C1 segment of cervical spinal cord (tissue), 14 donors: ENCODE measurements at regions not wholly inside any gene's neighbourhood (a gene's known extent, or its start where the extent isn't known, plus 50 kb on each side); places are given as distances from the start of the nearest gene placed in this dataset.

Experiments used
- DNase-seq, 14 donors: peaks; one replicate each; lab custom pipeline; 2025; lab: John Stamatoyannopoulos, UW

DNA sequence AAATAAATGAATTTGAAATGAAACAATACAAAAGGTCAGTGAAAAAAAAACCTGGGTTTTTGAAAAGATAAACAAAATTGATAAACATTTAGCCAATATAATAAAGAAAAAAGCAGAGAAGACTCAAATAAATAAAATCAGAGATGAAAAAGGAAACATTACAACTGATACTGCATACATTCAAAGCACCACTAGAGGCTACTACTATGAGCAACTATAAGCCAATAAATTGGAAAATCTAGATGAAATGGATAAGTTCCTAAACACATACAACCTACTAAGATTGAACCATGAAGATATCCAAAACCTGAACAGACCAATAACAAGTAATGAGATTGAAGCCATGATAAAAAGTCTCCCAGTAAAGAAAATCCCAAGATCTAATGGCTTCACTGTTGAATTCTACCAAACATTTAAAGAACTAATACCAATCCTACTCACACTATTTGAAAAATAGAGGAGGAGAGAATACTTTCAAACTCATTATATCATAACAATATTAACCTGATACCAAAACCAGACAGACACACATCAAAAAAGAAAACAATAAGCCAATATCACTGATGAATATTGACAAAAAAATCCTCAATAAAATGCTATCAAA lies 80.8 kb upstream of the CERS6 start:
- DNase-seq, result no peak

DNA sequence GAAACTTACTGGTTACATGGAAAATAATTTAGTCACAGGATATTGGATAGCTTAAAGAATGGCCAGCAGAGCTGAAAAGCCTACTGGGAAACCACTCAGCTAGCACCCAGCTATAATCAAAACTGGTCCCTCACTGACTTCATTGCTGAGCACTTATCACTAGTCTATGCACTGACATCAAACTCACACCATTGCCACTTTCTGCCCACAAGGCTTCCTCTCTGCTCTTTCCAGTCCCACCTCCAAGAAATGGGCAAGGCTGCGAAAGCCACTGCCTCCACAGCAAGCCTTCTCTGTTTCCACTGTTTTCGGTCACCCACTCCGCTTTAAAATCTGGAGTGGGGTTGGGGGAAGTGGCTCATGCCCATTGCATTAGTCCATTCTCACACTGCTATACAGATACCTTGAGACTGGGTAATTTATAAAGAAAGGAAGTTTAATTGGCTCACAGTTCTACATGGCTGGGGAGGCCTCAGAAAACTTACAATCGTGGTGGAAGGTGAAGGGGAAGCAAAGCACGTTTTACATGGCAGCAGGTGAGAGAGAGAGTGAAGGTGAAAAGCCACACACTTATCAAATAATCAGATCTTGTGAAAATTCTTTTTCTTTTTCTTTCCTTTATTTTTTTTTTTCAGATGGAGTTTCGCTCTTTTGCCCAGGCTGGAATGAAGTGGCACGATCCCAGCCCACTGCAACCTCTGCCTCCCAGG lies 77.0 kb upstream of the CERS6 start:
- no peak for DNase-seq

DNA sequence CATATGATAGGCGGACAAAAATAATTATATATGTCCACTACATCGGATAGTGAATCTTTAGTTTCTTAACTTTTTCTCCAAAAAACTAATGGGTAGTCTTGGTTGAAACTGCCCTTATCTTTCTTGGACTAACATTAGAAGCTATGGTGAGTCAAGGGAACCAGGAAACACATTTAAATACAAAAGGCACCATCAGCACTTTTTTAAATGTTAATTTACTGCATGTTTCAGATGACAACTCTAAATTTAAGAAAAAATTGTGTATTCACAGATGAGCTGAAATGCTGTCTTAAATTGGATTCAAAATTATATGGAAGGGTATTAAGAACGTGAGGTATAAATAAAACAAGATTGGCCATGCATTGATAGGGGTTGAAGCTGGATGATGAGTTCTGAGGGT lies 75.6 kb upstream of the CERS6 start:
- DNase-seq, result no peak

DNA sequence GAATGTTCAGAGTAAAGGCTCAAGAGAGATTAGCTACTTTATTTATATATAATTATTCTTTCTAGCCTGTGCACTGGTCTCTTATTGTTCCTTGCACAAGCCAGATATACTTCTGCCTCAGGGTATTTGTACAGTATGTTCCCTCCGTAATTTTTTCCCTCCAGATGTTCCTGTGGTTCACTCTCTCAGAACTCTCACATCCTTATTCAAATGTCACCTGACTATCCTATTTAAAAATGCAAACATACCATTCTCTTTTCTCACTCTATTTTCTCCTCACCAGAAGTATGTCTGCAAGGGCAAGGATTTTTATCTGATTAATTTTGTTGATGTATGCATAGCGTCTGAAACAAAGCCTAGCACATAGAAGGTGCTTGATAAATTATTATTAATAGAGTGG lies 64.0 kb upstream of the CERS6 start:
- DNase-seq, result no peak

DNA sequence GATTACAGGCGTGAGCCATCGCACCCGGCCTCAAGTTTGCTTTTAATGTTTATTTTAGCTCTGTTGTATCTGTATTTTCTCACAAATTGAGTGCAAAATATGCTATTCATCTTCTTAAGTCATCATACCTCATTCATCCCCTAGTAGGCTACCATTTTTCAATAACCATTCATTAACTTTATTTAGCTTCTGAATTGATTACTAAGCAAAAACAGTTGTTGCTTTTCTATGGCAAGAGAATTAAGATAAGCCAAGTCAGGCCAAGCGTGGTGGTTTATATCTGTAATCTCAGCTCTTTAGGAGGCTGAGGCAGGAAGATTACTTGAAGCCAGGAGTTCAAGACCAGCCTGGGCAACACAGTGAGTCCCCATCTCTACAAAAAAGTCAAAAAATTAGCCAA lies 63.3 kb upstream of the CERS6 start:
- no peak for DNase-seq

DNA sequence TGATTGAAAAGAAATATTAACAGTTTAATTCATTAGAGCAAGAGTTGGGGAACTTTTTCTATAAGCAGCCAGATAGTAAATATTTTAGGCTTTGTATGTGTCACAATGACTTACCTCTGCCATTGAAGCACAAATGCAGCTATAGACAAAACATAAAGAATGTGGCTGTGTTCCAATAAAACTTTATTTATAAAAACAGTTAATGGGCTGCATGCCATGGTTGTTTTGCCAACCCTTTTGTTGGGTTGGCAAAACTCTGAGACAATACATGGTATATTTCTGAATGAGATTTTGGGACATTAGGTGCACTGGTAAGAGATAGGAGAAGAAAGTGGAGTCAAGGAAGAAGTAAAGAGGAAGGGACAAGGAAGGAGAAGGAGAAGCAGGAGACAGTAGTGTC lies 61.8 kb upstream of the CERS6 start:
- no peak for DNase-seq

DNA sequence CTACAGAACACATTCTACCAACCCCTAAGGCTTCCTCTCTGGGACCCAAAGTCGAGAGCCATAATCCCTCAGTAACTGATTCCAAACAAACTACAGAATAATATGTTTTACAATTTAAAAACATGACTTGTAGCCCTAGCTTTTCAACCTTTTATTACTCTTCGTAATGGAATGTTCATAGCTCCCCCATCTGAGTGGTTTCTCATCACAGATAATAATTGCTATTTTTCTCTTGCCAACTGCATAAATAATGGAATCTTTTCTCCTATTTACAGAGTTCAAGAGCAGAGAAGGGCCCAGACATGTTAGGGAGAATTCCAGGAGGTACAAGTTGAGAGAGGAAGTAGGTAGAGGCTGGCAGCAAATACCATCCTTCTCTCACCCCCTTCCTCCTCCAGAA lies 59.9 kb upstream of the CERS6 start:
- no peak for DNase-seq

DNA sequence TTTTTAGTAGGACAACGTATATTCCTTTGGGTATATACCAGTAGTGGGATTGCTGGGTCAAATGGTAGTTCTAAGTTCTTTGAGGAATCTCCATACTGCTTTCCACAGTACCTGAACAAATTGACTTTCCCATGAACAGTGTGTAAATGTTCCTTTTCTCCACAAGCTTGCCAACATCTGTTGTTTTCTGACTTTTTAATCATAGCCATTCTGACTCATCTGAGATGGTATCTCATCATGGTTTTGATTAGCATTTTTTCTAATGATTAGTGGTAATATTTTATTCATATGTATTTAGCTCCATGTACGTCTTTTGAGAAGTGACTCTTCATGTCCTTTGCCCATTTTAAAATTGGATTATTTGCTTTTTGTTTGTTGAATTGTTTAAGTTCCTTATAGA lies 58.4 kb upstream of the CERS6 start:
- DNase-seq, result no peak

DNA sequence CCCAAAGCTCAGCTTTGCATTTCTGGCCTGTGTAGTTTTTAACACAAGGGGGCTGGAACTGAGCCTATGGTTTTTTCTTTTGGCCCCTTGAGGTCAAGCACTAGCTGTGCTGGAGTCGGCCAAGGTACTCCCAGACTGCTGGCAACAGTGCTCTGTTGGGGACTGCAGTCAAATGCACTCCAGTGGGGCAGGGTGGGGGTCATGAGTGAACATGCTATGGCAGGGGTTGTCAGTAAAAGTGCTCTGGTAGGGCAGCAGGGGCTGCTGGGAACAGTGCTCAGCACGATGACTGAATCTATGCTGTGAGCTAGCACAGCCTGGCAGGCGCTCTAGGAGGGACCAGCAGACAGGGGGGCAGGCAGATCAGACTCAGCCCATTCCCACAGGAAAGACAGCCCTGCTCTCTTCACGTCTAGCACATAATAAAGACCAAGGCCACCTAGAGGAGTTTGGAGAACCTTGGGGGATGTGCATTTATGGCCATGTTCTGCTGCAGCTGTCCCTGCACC lies 55.0 kb upstream of the CERS6 start:
- DNase-seq, result no peak

DNA sequence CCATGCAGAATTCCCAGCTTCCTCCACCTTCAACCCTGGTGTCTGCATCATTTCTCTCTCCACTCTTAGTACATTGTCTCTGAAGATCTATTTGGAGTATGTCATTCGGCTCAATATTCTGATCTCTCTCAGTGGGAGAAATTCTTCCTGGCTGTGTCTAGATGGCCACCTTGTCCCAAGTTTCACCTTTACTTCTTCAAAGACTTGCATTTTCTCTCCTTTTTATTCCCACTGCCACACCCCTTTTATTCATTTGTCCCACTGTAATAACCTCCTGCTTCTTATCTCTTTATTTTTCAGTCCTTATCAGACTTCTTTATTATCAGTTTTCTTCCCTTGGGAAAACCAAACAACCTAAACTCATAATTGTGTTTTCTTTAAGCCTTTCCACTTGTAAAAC lies 54.3 kb upstream of the CERS6 start:
- DNase-seq, result no peak

DNA sequence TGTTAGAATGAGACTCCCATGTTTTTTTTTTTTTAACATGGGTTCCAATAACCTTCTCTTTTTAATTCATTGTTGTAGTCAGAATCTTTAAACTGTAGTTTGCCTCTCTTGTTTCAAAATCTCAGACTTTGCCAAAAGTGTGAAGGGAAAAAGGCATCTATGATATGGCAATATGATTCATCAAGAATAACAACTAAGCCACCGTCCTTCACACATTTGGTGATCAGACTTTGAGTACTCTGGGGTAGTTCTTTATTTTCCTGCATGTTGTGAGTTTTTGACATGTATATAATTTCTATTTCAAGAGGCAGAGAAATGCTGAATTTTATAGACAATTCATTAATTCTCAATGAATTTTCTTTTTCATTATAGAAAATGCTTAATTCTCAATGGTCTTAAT lies 53.5 kb upstream of the CERS6 start:
- DNase-seq, result no peak

DNA sequence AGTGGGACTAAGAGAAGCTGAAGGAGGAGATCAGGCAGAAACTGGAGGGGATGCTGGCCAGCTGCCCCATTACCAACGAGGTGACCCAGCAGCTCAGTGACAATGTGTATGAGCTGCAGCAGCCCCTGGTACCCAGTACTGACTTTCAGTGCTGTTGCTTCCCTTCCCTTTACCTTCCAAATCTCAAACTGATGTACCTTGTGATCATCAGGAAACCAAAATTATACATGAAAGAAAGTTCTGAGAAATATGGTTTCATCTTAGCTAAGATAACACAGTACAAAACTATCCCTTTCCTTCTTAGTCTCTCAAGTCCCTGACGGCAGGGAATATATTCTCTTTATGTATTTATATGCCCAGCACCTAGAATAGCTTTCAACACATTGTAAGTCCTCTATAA lies 52.3 kb upstream of the CERS6 start:
- DNase-seq, result no peak

DNA sequence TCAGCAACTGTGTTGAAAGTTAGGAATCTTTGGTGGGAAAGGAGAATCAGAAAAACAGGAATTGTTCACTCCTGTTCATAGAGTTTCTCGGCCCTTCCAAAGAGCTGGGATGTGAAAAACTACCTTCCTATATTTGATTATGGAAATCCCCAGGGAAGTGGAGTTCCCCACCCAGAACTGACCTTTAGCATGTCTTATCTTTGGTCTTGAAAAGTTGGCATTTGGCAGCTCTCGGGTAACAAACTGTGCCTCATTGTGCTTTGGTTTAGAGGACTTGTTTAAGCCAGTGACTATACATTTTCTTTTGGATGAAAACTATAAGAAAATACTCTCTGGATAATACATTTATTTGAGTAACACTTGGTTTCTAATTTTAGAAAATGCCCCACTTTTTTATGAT lies 51.3 kb upstream of the CERS6 start:
- no peak for DNase-seq
